Neuronal stem cell (in vitro differentiated cells): ENCODE measurements at regions not wholly inside any gene's neighbourhood (a gene's known extent, or its start where the extent isn't known, plus 50 kb on each side); places are given as distances from the start of the nearest gene placed in this dataset.

Experiments used
- DNase-seq: peaks from one replicate; pipeline ENCODE4 v3.0.0-alpha.2; 2013; ENCODE audit warnings: low spot score
- H2AFZ ChIP-seq: one replicate; pipeline ENCODE4 v1.6.1; 2013; ENCODE audit warnings: mild to moderate bottlenecking, low read length, inconsistent platforms
- H2AK5ac ChIP-seq: 2 replicates; pipeline ENCODE4 v1.6.1; 2013; ENCODE audit warnings: low read depth, mild to moderate bottlenecking, inconsistent platforms, low read length, moderate library complexity, mixed read lengths
- H2BK120ac ChIP-seq: 2 replicates; pipeline ENCODE4 v1.6.1; 2013; ENCODE audit warnings: low read depth, mild to moderate bottlenecking, inconsistent platforms, low read length, moderate library complexity, mixed read lengths
- H2BK12ac ChIP-seq: one replicate; pipeline ENCODE4 v1.6.1; 2013; ENCODE audit warnings: low read length, inconsistent platforms
- H2BK15ac ChIP-seq: 2 replicates; pipeline ENCODE4 v1.6.1; 2013; ENCODE audit warnings: mild to moderate bottlenecking, low read length, inconsistent platforms, mixed read lengths
- H2BK5ac ChIP-seq: one replicate; pipeline ENCODE4 v1.6.1; 2013; ENCODE audit warnings: inconsistent platforms, mild to moderate bottlenecking, low read length, moderate library complexity
- H3K14ac ChIP-seq: one replicate; pipeline ENCODE4 v1.6.1; 2013; ENCODE audit warnings: low read length, inconsistent platforms
- H3K18ac ChIP-seq: 2 replicates; pipeline ENCODE4 v1.6.1; 2013; ENCODE audit warnings: low read length, inconsistent platforms
- H3K23ac ChIP-seq: 2 replicates; pipeline ENCODE4 v1.6.1; 2013; ENCODE audit warnings: low read depth, mild to moderate bottlenecking, mixed read lengths, low read length, inconsistent platforms; ENCODE audit not compliant: poor library complexity
- H3K27ac ChIP-seq: replicated peaks from 3 replicates; pipeline ENCODE4 v1.5.1; 2013; ENCODE audit warnings: low read length, inconsistent platforms
- H3K27me3 ChIP-seq, 3 experiments: 2 replicates each; pipeline ENCODE4 v1.6.1; 2013; ENCODE audit warnings: low read length in 3 of 3, mild to moderate bottlenecking in 2 of 3, inconsistent platforms in 1 of 3, low read depth in 1 of 3, mixed read lengths in 1 of 3, moderate library complexity in 1 of 3; ENCODE audit not compliant: control insufficient read depth in 3 of 3, insufficient read depth in 3 of 3
- H3K36me3 ChIP-seq, 2 donors: replicated peaks in 1 of 2; 2 replicates each; pipeline ENCODE4 v1.6.1; 2013; ENCODE audit warnings: low read length in 2 of 2; ENCODE audit not compliant: control insufficient read depth in 2 of 2, insufficient read depth in 2 of 2
- H3K4ac ChIP-seq: 2 replicates; pipeline ENCODE4 v1.6.1; 2013; ENCODE audit warnings: inconsistent platforms, mild to moderate bottlenecking, low read length, moderate library complexity
- H3K4me1 ChIP-seq, 2 donors: 1 replicate in 1 of 2; 2 replicates in 1 of 2; pipeline ENCODE4 v1.6.1; 2013; ENCODE audit warnings: low read length in 2 of 2, low read depth in 1 of 2; ENCODE audit not compliant: control insufficient read depth in 2 of 2, insufficient read depth in 1 of 2
- H3K4me2 ChIP-seq: one replicate; pipeline ENCODE4 v1.6.1; 2013; ENCODE audit warnings: mild to moderate bottlenecking, low read length, inconsistent platforms; ENCODE audit not compliant: insufficient read depth, poor library complexity, severe bottlenecking
- H3K4me3 ChIP-seq, 2 donors: 2 replicates each; pipeline ENCODE4 v1.5.1; 2013; ENCODE audit warnings: low read length in 2 of 2, mild to moderate bottlenecking in 2 of 2, inconsistent platforms in 1 of 2, moderate library complexity in 1 of 2
- H3K79me1 ChIP-seq: one replicate; pipeline ENCODE4 v1.6.1; 2013; ENCODE audit warnings: low read depth, mild to moderate bottlenecking, inconsistent platforms, low read length, moderate library complexity
- H3K9ac ChIP-seq: one replicate; pipeline ENCODE4 v1.6.1; 2013; ENCODE audit warnings: mild to moderate bottlenecking, low read depth, low read length, inconsistent platforms; ENCODE audit not compliant: poor library complexity
- H3K9me3 ChIP-seq, 2 donors: replicated peaks in 1 of 2; 2 replicates each; pipeline versions ENCODE3 to v1.6.1; 2013; ENCODE audit warnings: low read length in 2 of 2, mild to moderate bottlenecking in 2 of 2, inconsistent platforms in 1 of 2, low read depth in 1 of 2, mixed read lengths in 1 of 2, moderate library complexity in 1 of 2; ENCODE audit not compliant: control insufficient read depth in 2 of 2, insufficient read depth in 1 of 2
- H4K8ac ChIP-seq: one replicate; pipeline ENCODE4 v1.6.1; 2013; ENCODE audit warnings: low read depth, mild to moderate bottlenecking, inconsistent platforms, low read length, moderate library complexity
- H4K91ac ChIP-seq: one replicate; pipeline ENCODE4 v1.6.1; 2013; ENCODE audit warnings: low read length, low read depth, mild to moderate bottlenecking, inconsistent platforms; ENCODE audit not compliant: poor library complexity
- WGBS, 2 donors: extraction: QIAGEN DNeasy Blood & Tissue Kit; methylation state at CpG; one replicate each; pipeline ENCODE4 v1.1.7; 2013; ENCODE audit warnings: missing lambda C conversion rate in 2 of 2, mixed read lengths in 1 of 2; ENCODE audit not compliant: insufficient read length in 2 of 2, insufficient replicate concordance in 1 of 2; ENCODE audit errors: extremely low coverage in 2 of 2; 5-methylcytosine and 5-hydroxymethylcytosine counted together

GRCh38 chr17:72466606-72467005 is 345.8 kb downstream of the SOX9 start:
- Histone ChIP-seq H2BK5ac (no peak overlapping the region), H3K4me2 (no peak overlapping the region), H3K27ac (no peak overlapping the region), H3K9me3 (peaks cover 2 to 4% of the 10 kb centered on the region in 2 donors), H3K18ac (no peak overlapping the region), H3K23ac (no peak overlapping the region), H4K8ac (no peak overlapping the region), H2BK120ac (no peak overlapping the region), H2BK15ac (no peak overlapping the region), H2BK12ac (no peak overlapping the region), H2AFZ (no peak overlapping the region), H4K91ac (no peak overlapping the region), H3K4me3 (no peak overlapping the region), H2AK5ac (no peak overlapping the region), H3K4ac (no peak overlapping the region), H3K79me1 (peaks cover 2% of the 10 kb centered on the region), H3K14ac (no peak overlapping the region), H3K36me3 (no peaks in the 10 kb centered on the region), H3K9ac (no peak overlapping the region), H3K27me3 (no peaks in the 10 kb centered on the region), H3K4me1 (peaks cover 7 to 21% of the 10 kb centered on the region in 2 donors)
- no peak for DNase-seq
- WGBS, 2 donors, result no CpG with 5 or more reads among the region's 3 CpGs

GRCh38 chr17:72467841-72468653 is 347.2 kb downstream of the SOX9 start:
- Histone ChIP-seq H3K18ac (peak overlapping the region; percentile 45), H2BK15ac (peak overlapping the region; percentile 59), H4K8ac (no peak overlapping the region), H3K4me3 (no peak overlapping the region), H3K4ac (no peak overlapping the region), H3K9me3 (peaks cover 0 to 4% of the 10 kb centered on the region in 2 donors), H2AK5ac (peak overlapping the region; percentile 22), H3K27me3 (no peaks in the 10 kb centered on the region), H3K4me2 (no peak overlapping the region), H2BK12ac (no peak overlapping the region), H2BK120ac (no peak overlapping the region), H2BK5ac (no peak overlapping the region), H3K27ac (no peak overlapping the region), H2AFZ (peak overlapping the region; percentile 34), H3K79me1 (peaks cover 2% of the 10 kb centered on the region), H3K23ac (no peak overlapping the region), H3K9ac (no peak overlapping the region), H3K14ac (no peak overlapping the region), H3K4me1 (peaks cover 7 to 24% of the 10 kb centered on the region in 2 donors), H3K36me3 (no peaks in the 10 kb centered on the region), H4K91ac (no peak overlapping the region)
- no CpG with 5 or more reads among the region's 21 CpGs for WGBS, 2 donors
- DNase-seq, result no peak

- H3K27ac ChIP-seq, result no peak overlapping the region
- no peak overlapping the region for H2AK5ac ChIP-seq
- no peak overlapping the region for H2BK12ac ChIP-seq
- WGBS, 2 donors, result no CpG with 5 or more reads among the region's 4 CpGs
- no peak overlapping the region for H2BK15ac ChIP-seq
- H3K4me2 ChIP-seq, result no peak overlapping the region
- peaks cover 0 to 2% of the 10 kb centered on the region in 2 donors for H3K9me3 ChIP-seq
- DNase-seq, result no peak
- H3K18ac ChIP-seq, result no peak overlapping the region
- H4K8ac ChIP-seq, result no peak overlapping the region
- no peak overlapping the region for H3K14ac ChIP-seq
- no peaks in the 10 kb centered on the region for H3K36me3 ChIP-seq
- no peak overlapping the region for H3K9ac ChIP-seq
- no peak overlapping the region for H3K4ac ChIP-seq
- no peaks in the 10 kb centered on the region for H3K27me3 ChIP-seq
- H4K91ac ChIP-seq, result no peak overlapping the region
- no peak overlapping the region for H3K4me3 ChIP-seq
- peaks cover 7 to 24% of the 10 kb centered on the region in 2 donors for H3K4me1 ChIP-seq
- H3K23ac ChIP-seq, result no peak overlapping the region
- H2BK120ac ChIP-seq, result no peak overlapping the region
- no peak overlapping the region for H2BK5ac ChIP-seq
- peaks cover 2% of the 10 kb centered on the region for H3K79me1 ChIP-seq
- H2AFZ ChIP-seq, result peak overlapping the region; percentile 34
These were observed 348.0 kb downstream of the SOX9 start for GRCh38 chr17:72468841-72469240.

GRCh38 chr17:72470121-72470705 is 349.4 kb downstream of the SOX9 start:
- no peak overlapping the region for H3K9ac ChIP-seq
- peak overlapping the region; percentile 17 for H2BK5ac ChIP-seq
- H3K18ac ChIP-seq, result no peak overlapping the region
- no peak overlapping the region for H3K14ac ChIP-seq
- H3K23ac ChIP-seq, result no peak overlapping the region
- H3K79me1 ChIP-seq, result peaks cover 2% of the 10 kb centered on the region
- WGBS, 2 donors, result no CpG with 5 or more reads among the region's 11 CpGs
- H2BK15ac ChIP-seq, result no peak overlapping the region
- H3K27me3 ChIP-seq, result peaks cover 0 to 4% (median 0%) of the 10 kb centered on the region in 3 experiments
- H2AFZ ChIP-seq, result no peak overlapping the region
- H2AK5ac ChIP-seq, result no peak overlapping the region
- H3K4me1 ChIP-seq, result peaks cover 7 to 27% of the 10 kb centered on the region in 2 donors
- no peak overlapping the region for H4K91ac ChIP-seq
- no peaks in the 10 kb centered on the region for H3K36me3 ChIP-seq
- H2BK12ac ChIP-seq, result no peak overlapping the region
- no peak for DNase-seq
- no peak overlapping the region for H3K4ac ChIP-seq
- no peak overlapping the region for H4K8ac ChIP-seq
- H3K9me3 ChIP-seq, result no peaks in the 10 kb centered on the region
- no peak overlapping the region for H3K27ac ChIP-seq
- no peak overlapping the region for H3K4me3 ChIP-seq
- no peak overlapping the region for H3K4me2 ChIP-seq
- no peak overlapping the region for H2BK120ac ChIP-seq
